Endodermal cell (in vitro differentiated cells): ENCODE measurements at regions not wholly inside any gene's neighbourhood (a gene's known extent, or its start where the extent isn't known, plus 50 kb on each side); places are given as distances from the start of the nearest gene placed in this dataset.

Source experiments
- DNase-seq: peaks from one replicate; pipeline ENCODE4 v3.0.0-alpha.2; 2017
- H3K27ac ChIP-seq: 2 replicates; pipeline ENCODE4 v1.5.1; 2013; ENCODE audit warnings: mild to moderate bottlenecking, low read depth, low read length, moderate library complexity
- H3K27me3 ChIP-seq: 2 replicates; pipeline ENCODE4 v1.6.1; 2013; ENCODE audit warnings: mild to moderate bottlenecking, low read length, moderate library complexity; ENCODE audit not compliant: insufficient read depth, control insufficient read depth, poor library complexity, severe bottlenecking
- H3K36me3 ChIP-seq: 2 replicates; pipeline ENCODE4 v1.7.0; 2013; ENCODE audit warnings: mild to moderate bottlenecking, low read length, moderate library complexity; ENCODE audit not compliant: control insufficient read depth, insufficient read depth
- H3K4me1 ChIP-seq: one replicate; pipeline ENCODE4 v1.7.0; 2013; ENCODE audit warnings: low read length; ENCODE audit not compliant: control insufficient read depth, insufficient read depth
- H3K4me3 ChIP-seq: 2 replicates; pipeline ENCODE4 v1.5.1; 2013; ENCODE audit warnings: mild to moderate bottlenecking, low read length, moderate library complexity
- H3K9ac ChIP-seq: 2 replicates; pipeline ENCODE4 v1.6.1; 2013; ENCODE audit warnings: mild to moderate bottlenecking, low read length, moderate library complexity; ENCODE audit not compliant: poor library complexity, severe bottlenecking; ENCODE audit errors: extremely low read depth
- H3K9me3 ChIP-seq: 2 replicates; pipeline ENCODE4 v1.6.1; 2013; ENCODE audit warnings: mild to moderate bottlenecking, low read length, moderate library complexity; ENCODE audit not compliant: control insufficient read depth
- H3K27ac Mint-ChIP-seq: 2 replicates; pipeline ENCODE4 v1.8.0; 2020; ENCODE audit warnings: mixed read lengths
- H3K27me3 Mint-ChIP-seq: 2 replicates; pipeline ENCODE4 v1.8.0; 2021; ENCODE audit warnings: mild to moderate bottlenecking, mixed read lengths; ENCODE audit not compliant: insufficient read depth
- H3K36me3 Mint-ChIP-seq: 2 replicates; pipeline ENCODE4 v1.8.0; 2020; ENCODE audit warnings: low read depth, mixed read lengths
- H3K4me1 Mint-ChIP-seq: 2 replicates; pipeline ENCODE4 v1.8.0; 2020; ENCODE audit warnings: mixed read lengths
- H3K4me3 Mint-ChIP-seq: 2 replicates; pipeline ENCODE4 v1.8.0; 2020; ENCODE audit warnings: mild to moderate bottlenecking, moderate library complexity, mixed read lengths
- H3K9me3 Mint-ChIP-seq: 2 replicates; pipeline ENCODE4 v1.8.0; 2020; ENCODE audit warnings: mild to moderate bottlenecking, mixed read lengths
- CTCF ChIP-seq: fragments of 200-600 bp; sonication (generic); conservative IDR thresholded peaks from 2 replicates; pipeline ENCODE4 v1.5.0; 2021; ENCODE audit warnings: antibody characterized with exemption, mild to moderate bottlenecking
- WGBS, 2 experiments: methylation state at CpG; one replicate each; pipeline versions ENCODE4 v1.1.5 to v1.1.7; 2013; ENCODE audit warnings: missing lambda C conversion rate in 2 of 2, mixed read lengths in 1 of 2; ENCODE audit not compliant: insufficient coverage in 1 of 2, insufficient read length in 1 of 2; 5-methylcytosine and 5-hydroxymethylcytosine counted together

DNA sequence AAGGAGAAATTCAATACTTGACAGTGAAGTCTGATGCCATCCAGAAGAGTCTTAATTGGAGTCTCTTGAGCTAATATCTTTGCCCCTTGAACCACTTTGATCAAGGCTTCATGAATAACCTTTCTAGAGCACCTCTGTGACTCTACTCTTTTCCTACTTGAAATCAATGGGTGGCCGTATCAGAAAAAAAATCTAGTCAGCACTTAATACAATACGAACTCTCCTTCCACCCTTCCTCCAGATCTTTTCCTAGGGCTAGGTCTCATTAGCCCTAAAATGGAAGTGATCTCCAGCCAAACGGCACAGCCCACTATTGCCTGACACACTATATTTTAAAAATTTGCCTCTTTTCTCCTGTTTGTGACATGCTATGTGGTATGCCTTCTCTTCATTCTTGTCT, 129.6 kb upstream of the TLL1 start:
- Mint-ChIP-seq H3K27ac (no peak overlapping the region), H3K9me3 (peaks cover 7% of the 10 kb centered on the region), H3K4me3 (no peak overlapping the region), H3K36me3 (no peaks in the 10 kb centered on the region), H3K27me3 (no peaks in the 10 kb centered on the region), H3K4me1 (peaks cover 18% of the 10 kb centered on the region)
- peaks cover 8% of the 10 kb centered on the region for H3K9me3 ChIP-seq
- H3K36me3 ChIP-seq: no peaks in the 10 kb centered on the region
- peaks cover 5% of the 10 kb centered on the region for H3K4me1 ChIP-seq
- no peak overlapping the region for H3K27ac ChIP-seq
- no peak for TF ChIP-seq CTCF
- H3K4me3 ChIP-seq: no peak overlapping the region
- no peaks in the 10 kb centered on the region for H3K27me3 ChIP-seq
- WGBS, 2 experiments: 95 to 100% methylated on average over 2 to 3 of the region's 3 CpGs
- no peak overlapping the region for H3K9ac ChIP-seq
- no peak for DNase-seq

GRCh38 chr4:165744370-165744769, 128.7 kb upstream of the TLL1 start:
- Histone ChIP-seq H3K4me1 (peaks cover 5% of the 10 kb centered on the region), H3K27ac (no peak overlapping the region), H3K36me3 (no peaks in the 10 kb centered on the region), H3K9ac (no peak overlapping the region), H3K4me3 (no peak overlapping the region), H3K27me3 (no peaks in the 10 kb centered on the region), H3K9me3 (no peaks in the 10 kb centered on the region)
- Mint-ChIP-seq H3K27me3 (no peaks in the 10 kb centered on the region), H3K4me1 (peaks cover 22% of the 10 kb centered on the region), H3K4me3 (no peak overlapping the region), H3K36me3 (no peaks in the 10 kb centered on the region), H3K9me3 (no peaks in the 10 kb centered on the region), H3K27ac (no peak overlapping the region)
- TF ChIP-seq CTCF: no peak
- WGBS, 2 experiments: no CpG with 5 or more reads among the region's 1 CpG
- no peak for DNase-seq

- H3K27me3 Mint-ChIP-seq: peaks cover 6% of the 10 kb centered on the region
- no peaks in the 10 kb centered on the region for H3K27me3 ChIP-seq
- H3K4me1 Mint-ChIP-seq: peaks cover 43% of the 10 kb centered on the region
- TF ChIP-seq CTCF: no peak
- H3K27ac ChIP-seq: no peak overlapping the region
- H3K36me3 ChIP-seq: no peaks in the 10 kb centered on the region
- no peak overlapping the region for H3K9ac ChIP-seq
- no peak for DNase-seq
- no peak overlapping the region for H3K27ac Mint-ChIP-seq
- H3K4me3 ChIP-seq: no peak overlapping the region
- H3K9me3 Mint-ChIP-seq: no peaks in the 10 kb centered on the region
- no peaks in the 10 kb centered on the region for H3K9me3 ChIP-seq
- H3K4me1 ChIP-seq: peaks cover 9% of the 10 kb centered on the region
- H3K4me3 Mint-ChIP-seq: no peak overlapping the region
- no peaks in the 10 kb centered on the region for H3K36me3 Mint-ChIP-seq
- WGBS, 2 experiments: 8% methylated on average over 1 of the region's 1 CpG; no CpG with 5 or more reads in 1 of the 2 experiments
Observed at GRCh38 chr4:165748321-165748720, 124.7 kb upstream of the TLL1 start.
